SHP77 (cell line): ENCODE measurements at regions not wholly inside any gene's neighbourhood (a gene's known extent, or its start where the extent isn't known, plus 50 kb on each side); places are given as distances from the start of the nearest gene placed in this dataset.

ENCODE experiments used
- DNase-seq, 2 experiments: peaks; one replicate each; lab custom pipeline; 2025; lab: John Stamatoyannopoulos, UW

DNA sequence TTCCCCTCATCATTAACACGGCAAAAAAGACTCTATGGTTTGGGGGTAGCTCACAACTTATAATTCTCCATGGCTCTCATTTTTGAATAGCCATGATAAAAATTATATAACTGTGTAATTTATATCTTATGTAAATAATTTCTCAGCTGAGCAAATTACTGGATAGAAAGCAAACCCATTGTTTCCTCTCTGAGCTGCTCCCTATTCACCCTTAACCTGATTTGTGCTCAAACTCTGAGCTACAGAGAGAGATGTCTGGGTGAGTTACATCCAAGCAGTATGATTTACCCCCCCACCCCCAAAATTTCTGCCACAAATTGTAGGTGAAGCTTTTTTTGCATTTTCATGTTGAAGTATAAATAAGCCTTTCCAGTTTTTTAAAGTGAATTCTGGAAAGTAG lies 123.7 kb downstream of the TFCP2L1 start:
- no peak for DNase-seq

DNA sequence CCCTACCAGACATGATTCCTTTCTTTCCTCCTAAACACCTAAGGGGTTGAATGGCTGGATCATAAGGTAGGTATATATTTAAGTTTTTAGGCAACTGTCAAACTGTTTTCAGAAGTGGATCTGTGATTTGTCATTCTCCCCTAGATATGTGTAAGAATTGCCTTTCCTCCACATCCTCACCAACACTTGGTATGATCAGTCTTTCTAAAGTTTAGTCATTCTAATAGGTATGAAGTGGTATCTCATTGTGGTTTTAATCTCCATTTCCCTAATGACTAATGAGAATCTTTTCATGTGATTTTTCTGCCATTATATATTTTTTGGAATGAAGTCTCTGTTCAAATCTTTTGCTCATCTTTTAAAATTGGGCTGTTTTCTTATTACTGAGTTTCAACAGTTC lies 122.1 kb downstream of the TFCP2L1 start:
- no peak for DNase-seq

DNA sequence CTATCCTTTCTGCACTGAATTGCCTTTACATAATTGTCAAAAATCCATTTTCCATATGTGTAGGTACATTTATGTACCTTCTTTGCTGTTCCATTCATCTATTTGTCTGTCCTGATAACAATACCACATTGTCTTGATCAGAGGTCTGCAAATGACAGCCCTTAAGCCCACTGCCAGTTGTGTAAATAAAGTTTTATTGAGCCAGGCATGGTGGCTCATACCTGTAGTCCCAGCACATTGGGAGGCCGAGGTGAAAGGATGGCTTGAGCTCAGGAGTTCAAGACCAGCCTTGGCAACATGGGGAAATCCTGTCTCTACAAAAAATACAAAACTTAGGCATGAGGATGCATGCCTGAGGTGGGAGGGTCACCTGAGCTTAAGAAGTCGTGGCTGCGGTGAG lies 121.0 kb downstream of the TFCP2L1 start:
- no peak for DNase-seq

GRCh38 chr2:121165038-121165542 lies 119.9 kb downstream of the TFCP2L1 start:
- DNase-seq = no peak
